Adrenal gland (tissue), 5 donors: ENCODE measurements at regions not wholly inside any gene's neighbourhood (a gene's known extent, or its start where the extent isn't known, plus 50 kb on each side); places are given as distances from the start of the nearest gene placed in this dataset.

ENCODE experiments used
- POLR2A ChIP-seq, 2 donors: fragments of 450-650 bp; IDR thresholded peaks; one replicate each; pipeline ENCODE4 v1.6.1; 2017; ENCODE audit warnings: antibody characterized with exemption in 2 of 2, mild to moderate bottlenecking in 2 of 2, moderate library complexity in 1 of 2
- TF ChIP-seq, protein P1 (sequence below), 6 experiments: fragments of 450-650 bp in 4 of 6; fragments of 200-600 bp in 2 of 6; sonication (generic) in 1 of 6; IDR thresholded peaks; 1 replicate in 5 of 6; 2 replicates in 1 of 6; pipeline versions ENCODE4 v1.5.1 to v1.8.0; 2016 to 2021; ENCODE audit warnings: antibody characterized with exemption in 6 of 6, mild to moderate bottlenecking in 2 of 6, moderate library complexity in 1 of 6
- donor health status: DM: no; HTN: no; CAD: no.

DNA sequence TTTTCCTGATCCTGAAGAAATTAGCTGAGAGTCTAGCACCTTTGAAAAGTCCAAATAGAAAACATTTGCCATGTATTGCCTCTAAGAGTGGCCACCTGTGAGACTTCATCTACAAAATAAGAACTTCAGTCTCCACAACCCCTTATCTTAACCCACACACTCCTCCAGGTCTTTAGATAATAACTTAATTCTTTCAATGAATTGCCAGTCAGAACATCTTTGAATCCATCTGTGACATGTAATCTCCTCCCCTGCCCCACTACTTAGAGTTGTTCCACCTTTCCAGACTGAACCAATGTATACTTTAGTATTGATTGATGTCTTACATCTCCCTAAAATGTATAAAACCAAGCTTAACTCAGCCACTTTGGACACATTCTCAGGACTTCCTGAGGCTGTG, 84.4 kb upstream of the FAM171A1 start:
- TF ChIP-seq, protein P1, sequence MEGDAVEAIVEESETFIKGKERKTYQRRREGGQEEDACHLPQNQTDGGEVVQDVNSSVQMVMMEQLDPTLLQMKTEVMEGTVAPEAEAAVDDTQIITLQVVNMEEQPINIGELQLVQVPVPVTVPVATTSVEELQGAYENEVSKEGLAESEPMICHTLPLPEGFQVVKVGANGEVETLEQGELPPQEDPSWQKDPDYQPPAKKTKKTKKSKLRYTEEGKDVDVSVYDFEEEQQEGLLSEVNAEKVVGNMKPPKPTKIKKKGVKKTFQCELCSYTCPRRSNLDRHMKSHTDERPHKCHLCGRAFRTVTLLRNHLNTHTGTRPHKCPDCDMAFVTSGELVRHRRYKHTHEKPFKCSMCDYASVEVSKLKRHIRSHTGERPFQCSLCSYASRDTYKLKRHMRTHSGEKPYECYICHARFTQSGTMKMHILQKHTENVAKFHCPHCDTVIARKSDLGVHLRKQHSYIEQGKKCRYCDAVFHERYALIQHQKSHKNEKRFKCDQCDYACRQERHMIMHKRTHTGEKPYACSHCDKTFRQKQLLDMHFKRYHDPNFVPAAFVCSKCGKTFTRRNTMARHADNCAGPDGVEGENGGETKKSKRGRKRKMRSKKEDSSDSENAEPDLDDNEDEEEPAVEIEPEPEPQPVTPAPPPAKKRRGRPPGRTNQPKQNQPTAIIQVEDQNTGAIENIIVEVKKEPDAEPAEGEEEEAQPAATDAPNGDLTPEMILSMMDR (IDR thresholded peaks at IDR 0.05) = no peak
- TF ChIP-seq POLR2A (IDR thresholded peaks at IDR 0.05) = no peak
